NB4 (cell line): ENCODE measurements at regions not wholly inside any gene's neighbourhood (a gene's known extent, or its start where the extent isn't known, plus 50 kb on each side); places are given as distances from the start of the nearest gene placed in this dataset.

ENCODE experiments used
- DNase-seq: peaks from one replicate; pipeline ENCODE4 v3.0.0; 2010; ENCODE audit warnings: low read depth
- H3K4me3 ChIP-seq: one replicate; pipeline ENCODE4 v1.5.1; 2011; ENCODE audit warnings: mild to moderate bottlenecking, low read depth, low read length, moderate library complexity
- CTCF ChIP-seq: IDR thresholded peaks from one replicate; pipeline ENCODE4 v1.5.1; 2012; ENCODE audit warnings: low read depth, low read length
- MYC ChIP-seq: IDR thresholded peaks from 2 replicates; pipeline ENCODE4 v1.6.1; 2011; ENCODE audit warnings: low read depth, low read length
- POLR2A ChIP-seq: IDR thresholded peaks from 2 replicates; pipeline ENCODE4 v1.6.1; 2011; ENCODE audit warnings: mild to moderate bottlenecking; ENCODE audit not compliant: insufficient read length; ENCODE audit errors: extremely low read depth
- TF ChIP-seq, protein P1 (sequence below): IDR thresholded peaks from 2 replicates; pipeline ENCODE4 v1.6.1; 2011; ENCODE audit warnings: low read depth, low read length

- DNase-seq = peak; percentile 30
- no peak overlapping the region for H3K4me3 ChIP-seq
- TF ChIP-seq MYC = no peak
- no peak for TF ChIP-seq POLR2A
- TF ChIP-seq, protein P1, sequence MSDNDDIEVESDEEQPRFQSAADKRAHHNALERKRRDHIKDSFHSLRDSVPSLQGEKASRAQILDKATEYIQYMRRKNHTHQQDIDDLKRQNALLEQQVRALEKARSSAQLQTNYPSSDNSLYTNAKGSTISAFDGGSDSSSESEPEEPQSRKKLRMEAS = no peak
Observed at GRCh38 chr3:194278186-194278845, 72.8 kb downstream of the CPN2 start.

- no peak for DNase-seq
- TF ChIP-seq MYC = no peak
- no peak for TF ChIP-seq POLR2A
- TF ChIP-seq, protein P1 = no peak
- TF ChIP-seq CTCF = no peak
Observed at GRCh38 chr3:194279101-194279500, 72.0 kb downstream of the CPN2 start.

DNA sequence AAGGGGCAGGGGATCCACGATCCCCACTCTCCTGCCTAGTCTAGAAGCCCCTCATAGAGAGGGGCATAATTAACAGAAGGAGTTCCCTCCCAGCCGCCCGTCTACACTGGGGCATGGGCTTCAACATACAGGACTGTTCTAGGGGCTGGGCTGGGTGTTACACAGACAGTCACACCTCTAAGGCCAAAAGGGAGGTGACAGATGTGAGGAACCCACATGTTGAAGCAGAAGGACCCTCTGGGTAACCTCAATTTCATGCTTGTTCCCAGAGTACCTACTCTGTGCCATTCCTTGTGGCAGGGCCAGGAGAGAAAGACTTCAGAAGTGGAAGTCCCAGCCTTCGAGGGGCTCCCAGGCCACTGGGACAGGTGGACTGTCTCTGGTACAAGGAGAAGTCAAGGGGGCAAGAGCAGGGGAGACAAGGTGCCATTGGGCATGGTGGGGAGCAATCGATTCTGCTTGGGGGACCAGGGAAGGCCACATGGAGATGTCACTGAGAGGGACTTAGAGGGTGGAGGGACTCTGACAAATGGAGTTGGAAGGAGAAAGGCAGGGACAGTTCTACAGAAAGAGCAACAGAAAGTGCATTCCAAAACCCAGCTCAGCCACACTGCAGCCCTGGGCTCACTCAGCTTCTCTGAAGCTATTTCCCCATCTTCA, 71.3 kb downstream of the CPN2 start:
- TF ChIP-seq MYC = no peak
- TF ChIP-seq, protein P1 = no peak
- TF ChIP-seq POLR2A = no peak
- TF ChIP-seq CTCF = no peak
- H3K4me3 ChIP-seq = no peak overlapping the region
- DNase-seq = no peak

More at GRCh38 chr3:194279101-194279500, 72.0 kb downstream of the CPN2 start:
- no peak overlapping the region for H3K4me3 ChIP-seq

GRCh38 chr3:194280777-194281176, 70.4 kb downstream of the CPN2 start:
- TF ChIP-seq POLR2A = no peak
- no peak for DNase-seq
- no peak overlapping the region for H3K4me3 ChIP-seq

- DNase-seq = no peak
- no peak overlapping the region for H3K4me3 ChIP-seq
- TF ChIP-seq, protein P1 = no peak
- TF ChIP-seq POLR2A = no peak
- no peak for TF ChIP-seq CTCF
- no peak for TF ChIP-seq MYC
Observed at GRCh38 chr3:194281306-194281705, 69.8 kb downstream of the CPN2 start.

DNA sequence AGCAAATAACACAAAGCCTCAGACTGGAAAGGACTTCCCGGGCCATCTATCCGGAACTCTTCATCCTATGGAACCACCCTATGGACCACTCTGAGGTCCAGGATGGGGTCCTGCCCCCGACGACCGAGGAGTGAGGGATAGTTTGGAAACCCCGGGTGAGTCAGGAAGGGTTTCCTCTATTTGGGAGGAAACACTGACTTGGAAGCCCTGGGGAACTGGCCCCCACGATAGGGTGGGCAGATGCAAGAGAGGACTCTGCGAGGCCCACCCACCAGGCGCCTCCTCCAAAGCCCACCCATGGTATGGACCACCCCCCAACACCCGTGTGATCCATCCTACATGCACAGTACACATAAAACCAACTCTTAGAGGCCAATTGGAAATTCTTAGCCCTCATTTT, 69.4 kb downstream of the CPN2 start:
- DNase-seq = no peak
- no peak overlapping the region for H3K4me3 ChIP-seq
- TF ChIP-seq MYC (no peak), POLR2A (no peak), CTCF (no peak)
- TF ChIP-seq, protein P1 = no peak
